C4-2B (cell line): ENCODE measurements at regions not wholly inside any gene's neighbourhood (a gene's known extent, or its start where the extent isn't known, plus 50 kb on each side); places are given as distances from the start of the nearest gene placed in this dataset.
A peak's percentile ranks its signal among the peaks of the same experiment; 100 is the strongest.

Experiments
- H3K27ac ChIP-seq: fragments of 450-650 bp; 2 replicates; pipeline ENCODE4 v1.5.1; 2017
- CTCF ChIP-seq: fragments of 450-650 bp; conservative IDR thresholded peaks from 2 replicates; pipeline ENCODE4 v1.5.1; 2017; ENCODE audit warnings: mild to moderate bottlenecking
- ZFX ChIP-seq: fragments of 450-650 bp; IDR thresholded peaks from 2 replicates; pipeline ENCODE4 v1.6.1; 2017

DNA sequence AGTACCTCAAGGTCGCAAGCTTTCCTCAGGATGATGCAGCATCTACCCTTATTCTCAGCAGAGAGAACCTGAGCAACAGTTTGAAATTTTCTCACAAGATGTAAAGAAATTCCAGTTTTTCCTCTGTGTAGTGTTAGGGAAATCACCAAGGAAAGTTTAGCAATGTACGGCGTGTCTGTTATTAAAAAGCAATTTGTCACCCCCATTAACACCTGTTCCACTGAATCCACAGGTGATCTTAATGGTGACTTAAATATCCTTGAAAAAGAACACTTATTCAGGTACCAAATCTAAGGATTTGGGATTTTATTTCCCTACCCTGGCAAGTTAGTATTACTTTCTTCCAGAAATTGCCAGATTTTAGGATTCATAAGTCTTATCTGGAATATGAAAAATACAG is 77.9 kb upstream of the ATP10B start:
- TF ChIP-seq CTCF = no peak
- no peak for TF ChIP-seq ZFX
- H3K27ac ChIP-seq = no peak overlapping the region

DNA sequence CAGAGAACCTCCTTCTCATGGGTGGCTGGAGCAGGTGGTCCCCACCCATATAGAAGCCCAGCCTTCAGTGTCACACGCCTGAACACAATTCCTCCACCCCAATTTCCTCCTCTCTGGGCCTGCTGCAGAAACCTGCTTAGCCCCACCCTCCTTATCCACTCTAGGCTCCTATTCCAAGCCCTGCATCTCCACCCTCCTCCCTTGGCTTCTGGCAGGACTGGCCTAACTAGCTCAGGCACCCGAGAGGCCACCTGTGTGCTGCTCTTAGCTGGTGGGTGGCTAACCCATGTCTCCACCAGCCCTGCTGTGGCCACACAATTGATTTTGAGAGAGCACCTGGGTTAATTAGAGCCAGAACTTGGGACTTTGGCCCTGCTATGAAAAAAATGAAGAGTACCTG is 77.3 kb upstream of the ATP10B start:
- TF ChIP-seq ZFX (no peak), CTCF (no peak)
- no peak overlapping the region for H3K27ac ChIP-seq

DNA sequence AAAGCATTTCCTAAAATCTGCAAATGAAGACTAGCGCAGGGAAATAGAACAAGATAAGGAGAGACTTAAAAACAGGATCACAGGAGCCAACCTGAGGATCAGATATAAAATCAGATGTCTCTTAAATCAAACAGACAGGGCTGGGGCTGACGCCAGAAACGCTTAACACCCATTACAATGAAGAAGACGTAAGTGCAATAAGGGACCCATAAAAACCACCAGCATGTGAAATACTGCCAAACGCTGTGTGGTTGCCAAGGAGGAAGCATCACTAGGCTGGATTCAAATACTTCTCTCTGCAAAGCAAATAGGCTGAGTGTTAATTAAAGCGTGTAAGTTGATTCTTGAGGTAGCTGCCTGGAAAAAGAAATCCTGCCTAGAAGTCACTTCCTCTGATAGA is 74.4 kb upstream of the ATP10B start:
- TF ChIP-seq ZFX = no peak
- no peak for TF ChIP-seq CTCF
- H3K27ac ChIP-seq = no peak overlapping the region

DNA sequence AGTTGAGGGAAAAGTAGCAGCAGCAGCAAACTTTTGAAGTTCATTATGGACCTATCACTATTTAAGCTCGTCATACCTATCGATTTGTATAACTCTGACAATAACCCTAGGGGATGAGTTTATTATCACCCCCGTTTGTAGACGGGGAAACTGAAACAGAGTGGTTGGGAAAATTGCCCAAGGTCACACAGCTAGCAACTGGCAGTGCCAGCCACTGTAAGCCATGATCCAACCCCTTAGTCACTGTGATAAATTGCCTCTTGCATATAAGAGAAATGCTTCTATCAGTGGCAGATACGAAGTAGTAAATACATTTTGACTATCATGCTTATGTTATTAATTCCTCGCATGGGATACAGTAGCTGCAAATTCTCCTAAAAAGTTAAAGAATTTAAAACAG is 73.3 kb upstream of the ATP10B start:
- no peak overlapping the region for H3K27ac ChIP-seq
- TF ChIP-seq ZFX (no peak), CTCF (no peak)

DNA sequence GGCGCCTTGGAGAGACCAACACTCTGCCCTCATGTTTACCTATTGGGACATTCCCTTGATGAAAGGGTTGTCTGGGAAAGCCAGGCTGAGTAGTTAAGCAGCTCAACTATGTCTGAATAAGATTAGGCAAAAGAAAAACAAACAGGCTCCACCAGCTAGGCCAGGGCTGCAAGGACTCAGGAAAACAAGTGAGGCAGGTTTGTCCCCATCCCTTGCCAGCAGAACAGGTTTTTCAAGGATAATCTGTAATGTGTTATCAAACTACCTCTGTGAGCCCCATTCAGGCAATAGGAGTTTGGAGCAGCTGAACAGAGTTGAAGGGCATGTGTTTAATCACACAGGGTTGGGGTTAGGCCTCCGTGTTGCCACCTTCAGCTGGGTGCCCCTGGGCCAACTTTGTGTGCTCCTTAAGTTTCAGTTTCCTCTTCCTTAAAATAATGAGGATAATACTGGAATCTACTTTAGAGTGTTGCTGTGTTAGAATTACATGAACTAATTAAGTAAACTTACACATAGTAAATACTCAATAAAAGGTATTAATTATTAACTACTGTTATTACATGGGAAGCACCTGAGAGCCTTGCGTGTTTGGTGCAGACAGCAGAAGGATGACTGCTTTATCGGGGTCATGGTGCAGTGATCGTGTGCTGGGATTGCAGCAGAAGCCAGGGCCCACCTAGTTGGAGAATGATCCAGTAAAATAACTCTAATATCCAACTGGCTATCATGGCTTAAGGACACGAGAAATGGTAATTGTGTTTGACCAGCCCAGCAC is 72.1 kb upstream of the ATP10B start:
- TF ChIP-seq ZFX (no peak), CTCF (no peak)
- peak overlapping the region; percentile 8; the same call in 1 of the 2 replicates for H3K27ac ChIP-seq

DNA sequence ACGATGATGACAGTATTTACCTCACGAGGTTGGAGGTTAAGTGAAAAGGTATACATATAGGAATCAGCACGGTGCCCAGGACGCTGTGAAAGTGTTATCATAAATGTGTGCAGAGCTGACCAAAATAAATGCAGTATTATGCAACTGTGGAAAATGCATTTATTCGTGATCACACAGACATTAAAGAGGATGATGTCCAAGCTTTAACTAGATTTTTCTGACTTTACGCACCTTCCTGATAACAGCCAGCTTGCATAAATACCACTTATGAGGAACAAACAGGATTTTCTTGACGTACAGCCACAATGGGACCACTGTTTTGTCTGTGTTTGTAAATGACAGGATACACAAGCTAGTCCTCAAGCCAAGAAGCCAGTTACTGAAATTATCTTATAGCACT is 71.4 kb upstream of the ATP10B start:
- no peak overlapping the region for H3K27ac ChIP-seq
- no peak for TF ChIP-seq CTCF
- TF ChIP-seq ZFX = no peak

DNA sequence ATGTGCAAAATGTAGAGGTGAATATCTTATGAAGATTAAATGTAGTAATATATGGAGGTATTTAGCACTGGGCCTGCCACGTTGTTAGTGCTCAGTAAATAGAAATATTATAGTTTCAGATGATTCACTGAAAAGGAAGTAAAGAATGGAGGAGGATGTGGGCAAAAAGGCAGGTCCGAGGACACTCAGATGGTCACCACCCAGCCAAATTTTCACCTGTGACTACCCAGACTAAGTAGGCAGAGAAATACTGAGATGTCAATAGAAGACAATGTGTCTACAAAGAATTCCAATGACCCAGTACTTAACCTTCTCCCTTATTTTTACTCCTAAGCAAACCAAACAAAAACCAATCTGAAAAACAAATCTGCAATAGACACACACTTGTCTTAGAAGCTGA is 70.3 kb upstream of the ATP10B start:
- no peak for TF ChIP-seq CTCF
- no peak for TF ChIP-seq ZFX
- no peak overlapping the region for H3K27ac ChIP-seq
